ENCODE measurements at regions not wholly inside any gene's neighbourhood (a gene's known extent, or its start where the extent isn't known, plus 50 kb on each side); places are given as distances from the start of the nearest gene placed in this dataset.

DNA sequence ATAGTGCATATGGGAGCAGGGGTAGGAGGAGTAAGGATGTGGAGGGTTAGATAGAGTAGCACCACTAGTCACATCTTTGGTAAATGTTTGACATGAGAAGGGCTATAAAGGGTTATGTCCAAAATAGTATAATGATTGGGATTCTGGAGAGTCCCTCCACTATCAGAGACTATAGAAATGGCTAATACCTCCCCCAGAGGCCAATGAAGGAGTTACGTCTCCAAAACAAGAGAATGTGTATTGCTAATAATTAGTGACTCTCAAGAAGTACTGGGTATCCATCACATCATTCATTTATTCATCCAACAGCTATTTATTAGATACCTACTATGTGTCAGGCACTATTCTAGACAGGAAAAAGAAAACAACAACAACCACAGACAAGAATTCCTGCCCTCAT lies 203.7 kb upstream of the UMPS start:
- H3K4me3 Mint-ChIP-seq: no peak overlapping the region
- H3K36me3 Mint-ChIP-seq: no peaks in the 10 kb centered on the region
- H3K27ac Mint-ChIP-seq: no peak overlapping the region
- H3K4me1 Mint-ChIP-seq (ENCODE audit: unreplicated experiment): no peaks in the 10 kb centered on the region
- TF ChIP-seq, protein P1, sequence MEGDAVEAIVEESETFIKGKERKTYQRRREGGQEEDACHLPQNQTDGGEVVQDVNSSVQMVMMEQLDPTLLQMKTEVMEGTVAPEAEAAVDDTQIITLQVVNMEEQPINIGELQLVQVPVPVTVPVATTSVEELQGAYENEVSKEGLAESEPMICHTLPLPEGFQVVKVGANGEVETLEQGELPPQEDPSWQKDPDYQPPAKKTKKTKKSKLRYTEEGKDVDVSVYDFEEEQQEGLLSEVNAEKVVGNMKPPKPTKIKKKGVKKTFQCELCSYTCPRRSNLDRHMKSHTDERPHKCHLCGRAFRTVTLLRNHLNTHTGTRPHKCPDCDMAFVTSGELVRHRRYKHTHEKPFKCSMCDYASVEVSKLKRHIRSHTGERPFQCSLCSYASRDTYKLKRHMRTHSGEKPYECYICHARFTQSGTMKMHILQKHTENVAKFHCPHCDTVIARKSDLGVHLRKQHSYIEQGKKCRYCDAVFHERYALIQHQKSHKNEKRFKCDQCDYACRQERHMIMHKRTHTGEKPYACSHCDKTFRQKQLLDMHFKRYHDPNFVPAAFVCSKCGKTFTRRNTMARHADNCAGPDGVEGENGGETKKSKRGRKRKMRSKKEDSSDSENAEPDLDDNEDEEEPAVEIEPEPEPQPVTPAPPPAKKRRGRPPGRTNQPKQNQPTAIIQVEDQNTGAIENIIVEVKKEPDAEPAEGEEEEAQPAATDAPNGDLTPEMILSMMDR (conservative IDR thresholded peaks at IDR 0.05): peak; percentile 52
- no peak for DNase-seq (ENCODE audit: extremely low spot score, unreplicated experiment)
- H3K9me3 Mint-ChIP-seq: no peaks in the 10 kb centered on the region
- H3K27me3 Mint-ChIP-seq: no peaks in the 10 kb centered on the region

DNA sequence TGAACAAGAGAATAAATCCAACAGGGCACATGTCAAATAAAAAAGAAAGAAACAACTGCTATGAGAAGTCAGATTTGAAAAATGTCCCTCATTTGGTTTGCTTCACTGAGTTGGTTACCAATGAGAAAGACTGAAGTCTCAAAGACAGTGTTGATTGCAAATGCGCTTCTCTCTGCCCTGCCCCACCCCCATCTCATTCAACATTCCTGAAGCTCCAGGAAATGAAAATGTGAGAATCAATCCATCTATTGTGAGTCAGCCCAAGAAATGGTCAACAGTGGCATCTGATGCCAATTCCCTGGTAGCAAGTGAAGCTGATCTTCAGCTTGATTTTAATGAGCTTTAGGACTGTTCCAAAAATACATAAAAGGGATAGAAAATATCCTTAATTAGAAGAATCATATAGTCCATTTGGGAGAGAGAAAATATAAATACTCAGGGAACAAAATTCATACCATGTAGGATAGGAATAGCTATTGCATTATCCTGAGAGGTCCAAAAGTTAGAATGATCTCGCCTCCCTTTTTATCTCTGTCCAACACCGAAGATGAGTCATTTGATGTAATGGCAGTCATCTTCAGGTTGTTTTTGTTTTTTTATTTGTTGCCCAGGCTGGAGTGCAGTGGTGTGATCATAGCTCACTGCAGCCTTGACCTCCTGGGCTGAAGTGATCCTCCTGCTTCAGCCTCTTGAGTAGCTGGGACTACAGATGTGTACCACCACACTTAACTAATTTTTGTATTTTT lies 200.3 kb upstream of the UMPS start:
- H3K27me3 Mint-ChIP-seq: no peaks in the 10 kb centered on the region
- H3K9me3 Mint-ChIP-seq: no peaks in the 10 kb centered on the region
- H3K27ac Mint-ChIP-seq: no peak overlapping the region
- H3K4me1 Mint-ChIP-seq (ENCODE audit: unreplicated experiment): no peaks in the 10 kb centered on the region
- TF ChIP-seq, protein P1 (conservative IDR thresholded peaks at IDR 0.05): no peak
- no peak for DNase-seq (ENCODE audit: extremely low spot score, unreplicated experiment)
- no peaks in the 10 kb centered on the region for H3K36me3 Mint-ChIP-seq
- no peak overlapping the region for H3K4me3 Mint-ChIP-seq

DNA sequence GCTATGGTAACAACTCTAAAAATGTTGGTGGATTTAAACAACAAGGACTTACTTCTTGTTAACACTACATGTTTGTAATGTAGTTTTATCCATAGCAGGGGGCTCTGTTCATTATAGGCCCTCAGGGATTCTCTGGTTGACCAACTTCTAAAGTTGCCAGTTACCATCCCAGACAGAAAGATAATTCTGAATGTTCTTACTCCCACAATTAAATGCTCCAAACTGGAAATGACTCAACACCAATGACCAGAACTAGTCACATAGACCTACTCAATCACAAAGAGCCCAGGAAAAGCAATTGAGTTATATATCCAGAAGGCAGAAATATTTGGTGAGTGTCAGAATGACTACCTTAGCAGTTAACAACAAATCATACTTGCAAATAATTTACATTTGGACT lies 199.3 kb upstream of the UMPS start:
- H3K27me3 Mint-ChIP-seq: no peaks in the 10 kb centered on the region
- no peak overlapping the region for H3K27ac Mint-ChIP-seq
- no peak for DNase-seq (ENCODE audit: extremely low spot score, unreplicated experiment)
- H3K4me3 Mint-ChIP-seq: no peak overlapping the region
- no peaks in the 10 kb centered on the region for H3K9me3 Mint-ChIP-seq
- no peaks in the 10 kb centered on the region for H3K36me3 Mint-ChIP-seq
- H3K4me1 Mint-ChIP-seq (ENCODE audit: unreplicated experiment): no peaks in the 10 kb centered on the region
- TF ChIP-seq, protein P1 (conservative IDR thresholded peaks at IDR 0.05): no peak

DNA sequence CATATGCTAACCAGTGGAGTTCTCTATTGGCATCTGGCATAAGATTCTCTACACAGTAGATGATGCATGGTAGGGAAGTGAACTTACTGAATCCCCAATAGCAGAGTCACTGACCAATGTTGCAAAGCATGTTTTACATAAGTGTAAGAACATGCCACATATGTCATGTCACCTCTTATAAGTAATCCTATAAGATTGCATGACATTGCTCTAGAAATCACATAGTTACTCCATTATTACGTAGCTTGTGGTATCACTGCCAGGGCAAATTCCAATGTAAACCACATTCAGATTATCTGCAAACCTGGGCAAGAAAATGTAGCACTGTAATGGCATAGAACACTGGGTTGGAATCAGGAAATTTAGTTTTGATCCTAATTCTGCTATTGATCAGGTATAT lies 198.2 kb upstream of the UMPS start:
- Mint-ChIP-seq H3K9me3 (no peaks in the 10 kb centered on the region), H3K27me3 (no peaks in the 10 kb centered on the region), H3K4me3 (no peak overlapping the region), H3K4me1 (ENCODE audit: unreplicated experiment) (no peaks in the 10 kb centered on the region), H3K27ac (no peak overlapping the region), H3K36me3 (no peaks in the 10 kb centered on the region)
- no peak for DNase-seq (ENCODE audit: extremely low spot score, unreplicated experiment)
- TF ChIP-seq, protein P1 (conservative IDR thresholded peaks at IDR 0.05): no peak

DNA sequence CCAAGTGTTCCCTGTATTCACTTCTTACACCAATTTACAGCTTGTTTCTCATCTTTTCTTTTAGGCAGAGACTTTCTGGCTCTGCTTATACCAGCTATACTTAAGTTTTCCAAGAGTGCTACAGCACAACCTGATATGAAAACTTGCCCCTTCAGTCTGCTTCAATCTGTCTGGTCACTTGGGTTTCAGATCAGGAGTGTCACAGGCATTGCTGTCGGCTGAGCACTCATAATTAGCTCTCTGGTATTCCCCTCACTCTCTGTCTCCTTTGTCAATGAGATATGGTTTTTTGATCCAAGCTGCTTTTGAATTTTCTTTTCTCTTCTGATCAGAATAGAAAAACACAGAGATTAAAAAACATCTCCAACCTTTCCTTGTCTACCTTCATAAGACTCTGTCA lies 194.9 kb upstream of the UMPS start:
- H3K27me3 Mint-ChIP-seq: no peaks in the 10 kb centered on the region
- DNase-seq (ENCODE audit: extremely low spot score, unreplicated experiment): no peak
- no peak overlapping the region for H3K4me3 Mint-ChIP-seq
- H3K4me1 Mint-ChIP-seq (ENCODE audit: unreplicated experiment): no peaks in the 10 kb centered on the region
- TF ChIP-seq, protein P1 (conservative IDR thresholded peaks at IDR 0.05): no peak
- no peaks in the 10 kb centered on the region for H3K9me3 Mint-ChIP-seq
- H3K36me3 Mint-ChIP-seq: no peaks in the 10 kb centered on the region
- H3K27ac Mint-ChIP-seq: no peak overlapping the region
